Lung (tissue), 11 donors: ENCODE measurements at regions not wholly inside any gene's neighbourhood (a gene's known extent, or its start where the extent isn't known, plus 50 kb on each side); places are given as distances from the start of the nearest gene placed in this dataset.

ENCODE experiments used
- ATAC-seq: fragments of 200-7000 bp; cut with Tn5 transposase; one replicate; pipeline ENCODE4 v1.9.1; 2020; ENCODE audit warnings: moderate number of reproducible peaks; ENCODE audit not compliant: insufficient read depth, low FRiP score
- DNase-seq, 3 donors: peaks; one replicate each; pipeline ENCODE4 v3.0.0-alpha.2; 2013 to 2017
- H3K27ac ChIP-seq, 2 donors: one replicate each; pipeline ENCODE4 v1.5.1; 2013; ENCODE audit warnings: mild to moderate bottlenecking in 2 of 2, moderate library complexity in 2 of 2, control low read depth in 1 of 2, inconsistent platforms in 1 of 2, low read depth in 1 of 2, low read length in 1 of 2
- H3K27me3 ChIP-seq, 3 donors: one replicate each; pipeline ENCODE4 v1.5.1; 2013; ENCODE audit warnings: low read length in 2 of 3; ENCODE audit not compliant: control insufficient read depth in 3 of 3, insufficient read depth in 3 of 3
- H3K36me3 ChIP-seq, 4 donors: one replicate each; pipeline ENCODE4 v1.5.1; 2013; ENCODE audit warnings: low read length in 4 of 4, mild to moderate bottlenecking in 1 of 4, moderate library complexity in 1 of 4; ENCODE audit not compliant: control insufficient read depth in 4 of 4, insufficient read depth in 4 of 4
- H3K4me1 ChIP-seq, 5 donors: one replicate each; pipeline ENCODE4 v1.5.1; 2013; ENCODE audit warnings: low read length in 5 of 5, mild to moderate bottlenecking in 2 of 5, moderate library complexity in 1 of 5; ENCODE audit not compliant: control insufficient read depth in 5 of 5, insufficient read depth in 5 of 5
- H3K4me3 ChIP-seq: one replicate; pipeline ENCODE4 v1.5.1; 2013; ENCODE audit warnings: mild to moderate bottlenecking, control low read depth, moderate library complexity
- H3K9ac ChIP-seq, 2 donors: one replicate each; pipeline ENCODE4 v1.5.1; 2013; ENCODE audit warnings: low read length in 2 of 2, control low read depth in 1 of 2; ENCODE audit not compliant: insufficient read depth in 1 of 2
- H3K9me3 ChIP-seq, 4 donors: one replicate each; pipeline ENCODE4 v1.5.1; 2013; ENCODE audit warnings: low read length in 3 of 4, mild to moderate bottlenecking in 1 of 4, moderate library complexity in 1 of 4; ENCODE audit not compliant: control insufficient read depth in 4 of 4, insufficient read depth in 3 of 4
- WGBS, 2 donors: extraction: QIAGEN DNeasy Blood & Tissue Kit; methylation state at CpG; one replicate each; pipeline ENCODE4 v1.1.7; 2013; 5-methylcytosine and 5-hydroxymethylcytosine counted together
- TF ChIP-seq, protein P1 (sequence below): IDR thresholded peaks from 2 replicates; pipeline ENCODE4 v1.5.1; 2012; ENCODE audit warnings: mild to moderate bottlenecking; ENCODE audit errors: control extremely low read depth, extremely low read depth
- donor health status: control.
- donor health status: control.
- donor health status: Bipolar disorder and iron deficiency.
- donor health status: healthy.
- donor health status: DM: yes; HTN: yes; CAD: no.

DNA sequence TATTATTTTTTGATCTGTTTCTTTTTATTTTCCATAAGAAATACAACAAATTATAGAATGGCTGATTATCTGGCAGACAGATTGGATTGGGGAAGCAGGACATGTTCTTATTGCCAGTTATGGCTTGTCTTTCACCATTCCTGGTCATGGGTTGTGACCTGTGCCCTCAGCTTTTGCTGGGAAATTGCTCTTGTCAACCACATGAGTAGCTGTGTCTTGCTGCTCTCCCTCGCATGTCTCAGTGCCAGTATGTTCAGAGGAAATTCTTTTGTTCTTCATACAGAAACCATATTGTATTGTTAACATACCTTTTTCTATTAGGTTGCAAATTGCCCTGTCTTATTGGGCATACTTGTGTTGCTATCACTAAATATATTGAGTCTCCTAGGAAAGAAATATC is 344.1 kb downstream of the OSTF1 start:
- no peaks in the 10 kb centered on the region for H3K36me3 ChIP-seq
- 45 to 79% methylated on average over 1 of the region's 1 CpG for WGBS, 2 donors
- ATAC-seq (no peak), DNase-seq (no peak)
- H3K9me3 ChIP-seq: no peaks in the 10 kb centered on the region
- H3K27me3 ChIP-seq: no peaks in the 10 kb centered on the region
- no peak overlapping the region for H3K4me3 ChIP-seq
- no peak overlapping the region for H3K27ac ChIP-seq
- peaks cover 0 to 5% (median 0%) of the 10 kb centered on the region in 5 donors for H3K4me1 ChIP-seq
- TF ChIP-seq, protein P1, sequence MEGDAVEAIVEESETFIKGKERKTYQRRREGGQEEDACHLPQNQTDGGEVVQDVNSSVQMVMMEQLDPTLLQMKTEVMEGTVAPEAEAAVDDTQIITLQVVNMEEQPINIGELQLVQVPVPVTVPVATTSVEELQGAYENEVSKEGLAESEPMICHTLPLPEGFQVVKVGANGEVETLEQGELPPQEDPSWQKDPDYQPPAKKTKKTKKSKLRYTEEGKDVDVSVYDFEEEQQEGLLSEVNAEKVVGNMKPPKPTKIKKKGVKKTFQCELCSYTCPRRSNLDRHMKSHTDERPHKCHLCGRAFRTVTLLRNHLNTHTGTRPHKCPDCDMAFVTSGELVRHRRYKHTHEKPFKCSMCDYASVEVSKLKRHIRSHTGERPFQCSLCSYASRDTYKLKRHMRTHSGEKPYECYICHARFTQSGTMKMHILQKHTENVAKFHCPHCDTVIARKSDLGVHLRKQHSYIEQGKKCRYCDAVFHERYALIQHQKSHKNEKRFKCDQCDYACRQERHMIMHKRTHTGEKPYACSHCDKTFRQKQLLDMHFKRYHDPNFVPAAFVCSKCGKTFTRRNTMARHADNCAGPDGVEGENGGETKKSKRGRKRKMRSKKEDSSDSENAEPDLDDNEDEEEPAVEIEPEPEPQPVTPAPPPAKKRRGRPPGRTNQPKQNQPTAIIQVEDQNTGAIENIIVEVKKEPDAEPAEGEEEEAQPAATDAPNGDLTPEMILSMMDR: no peak
- H3K9ac ChIP-seq: no peak overlapping the region

- no peak overlapping the region for H3K9ac ChIP-seq
- H3K9me3 ChIP-seq: no peaks in the 10 kb centered on the region
- TF ChIP-seq, protein P1: no peak
- ATAC-seq (peak; percentile 15), DNase-seq (no peak)
- H3K4me3 ChIP-seq: no peak overlapping the region
- H3K27ac ChIP-seq: no peak overlapping the region
- H3K4me1 ChIP-seq: peaks cover 0 to 5% (median 0%) of the 10 kb centered on the region in 5 donors
- no peaks in the 10 kb centered on the region for H3K36me3 ChIP-seq
- H3K27me3 ChIP-seq: no peaks in the 10 kb centered on the region
Measured at GRCh38 chr9:75432888-75433287, 344.6 kb downstream of the OSTF1 start.

GRCh38 chr9:75438716-75439115 is 350.4 kb downstream of the OSTF1 start:
- WGBS, 2 donors: 28 to 62% methylated on average over 2 of the region's 2 CpGs
- Histone ChIP-seq H3K36me3 (no peaks in the 10 kb centered on the region), H3K27me3 (no peaks in the 10 kb centered on the region), H3K4me1 (no peaks in the 10 kb centered on the region), H3K9ac (no peak overlapping the region), H3K9me3 (peaks cover 0 to 4% (median 0%) of the 10 kb centered on the region in 4 donors), H3K4me3 (no peak overlapping the region), H3K27ac (no peak overlapping the region)
- TF ChIP-seq, protein P1: no peak
- ATAC-seq (no peak), DNase-seq (no peak)

- TF ChIP-seq, protein P1: no peak
- no peak for ATAC-seq
- Histone ChIP-seq H3K9ac (no peak overlapping the region), H3K4me3 (no peak overlapping the region), H3K9me3 (peaks cover 0 to 4% (median 0%) of the 10 kb centered on the region in 4 donors), H3K27me3 (no peaks in the 10 kb centered on the region), H3K27ac (no peak overlapping the region), H3K4me1 (no peaks in the 10 kb centered on the region), H3K36me3 (no peaks in the 10 kb centered on the region)
- no peak for DNase-seq
- 42 to 61% methylated on average over 4 of the region's 4 CpGs for WGBS, 2 donors
Measured at GRCh38 chr9:75440914-75441313, 352.6 kb downstream of the OSTF1 start.
